NCI-H1048 (cell line): ENCODE measurements at regions not wholly inside any gene's neighbourhood (a gene's known extent, or its start where the extent isn't known, plus 50 kb on each side); places are given as distances from the start of the nearest gene placed in this dataset.
A peak's percentile ranks its signal among the peaks of the same experiment; 100 is the strongest.

Experiments
- DNase-seq: peaks from one replicate; lab custom pipeline; 2025; lab: John Stamatoyannopoulos, UW

DNA sequence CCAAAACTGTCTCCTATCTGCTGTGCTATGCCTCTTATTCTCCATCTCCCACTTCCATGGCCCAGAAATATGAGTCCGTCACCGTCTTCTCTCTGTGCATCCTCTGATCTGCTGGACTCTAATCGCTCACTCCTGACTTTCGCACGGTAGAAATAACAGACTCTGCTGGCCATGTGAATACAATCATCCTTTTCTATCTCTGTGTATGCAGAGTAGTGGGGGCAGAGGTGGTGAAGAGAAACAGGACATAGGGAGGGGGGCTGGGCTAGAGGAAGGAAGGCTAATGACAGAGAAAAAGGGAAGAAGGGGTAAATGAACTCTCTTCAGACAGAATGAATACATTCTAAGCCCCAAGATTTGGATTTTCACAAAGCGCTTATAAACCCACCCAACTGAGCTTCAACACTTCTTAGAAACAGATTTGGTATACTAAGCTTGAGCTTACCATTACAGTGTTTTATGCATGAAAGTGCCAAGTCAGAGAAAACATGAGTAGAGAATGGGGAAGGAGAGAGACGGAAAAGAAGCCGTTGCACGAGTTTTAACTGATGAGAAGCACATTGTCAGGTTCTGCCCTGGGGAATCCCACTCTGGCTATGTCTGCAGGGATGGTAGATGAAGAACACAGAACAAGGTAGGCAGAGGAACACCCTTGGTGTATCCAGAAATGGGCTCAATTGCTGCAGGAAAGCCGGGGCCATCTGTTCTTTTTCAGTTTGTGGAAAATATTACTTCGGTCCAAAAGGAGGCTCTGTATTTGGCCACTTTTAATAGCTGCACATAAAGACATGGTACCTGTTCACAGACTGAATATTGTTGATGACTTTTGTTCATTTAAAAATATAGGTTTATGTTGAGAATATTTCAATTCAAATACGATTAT, 324.7 kb downstream of the ETS1 start:
- no peak for DNase-seq

DNA sequence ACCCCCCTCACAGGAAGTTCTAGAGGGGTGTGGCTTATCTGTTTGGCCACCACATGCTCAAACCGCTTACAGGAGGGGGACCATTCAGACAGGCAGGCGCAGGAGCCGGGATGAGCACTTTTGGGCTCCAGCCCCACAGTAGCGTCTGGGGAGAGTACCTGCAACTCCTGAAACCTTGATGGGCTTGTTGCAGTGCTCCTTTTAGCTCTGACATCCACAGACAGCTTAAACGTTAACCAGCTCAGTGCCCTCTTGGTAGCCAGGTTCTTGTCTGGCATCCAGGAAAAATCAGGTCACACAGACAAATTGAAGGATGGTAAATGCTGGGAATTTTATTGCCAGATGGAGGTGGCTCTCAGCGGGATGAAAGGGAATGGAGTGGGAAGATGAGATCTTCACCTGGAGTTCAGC, 326.3 kb downstream of the ETS1 start:
- no peak for DNase-seq

DNA sequence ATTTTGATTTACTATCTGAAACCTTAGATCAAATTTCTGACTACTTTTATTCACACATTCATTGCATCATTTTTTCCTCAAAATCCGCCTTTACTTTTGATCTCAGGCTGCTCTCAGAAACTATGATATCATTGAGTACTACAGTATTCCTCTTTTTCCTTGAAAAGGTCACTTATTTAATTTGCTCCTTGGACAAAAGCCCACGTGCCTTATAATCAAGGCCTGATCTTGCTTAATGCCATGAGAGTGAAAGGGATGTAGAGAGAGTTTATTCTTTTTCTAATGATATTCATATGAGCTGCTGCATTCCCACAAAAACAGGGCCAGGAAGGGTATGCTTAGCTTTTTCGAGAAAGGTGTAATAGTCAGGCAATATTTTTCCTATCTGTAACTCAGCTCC, 327.0 kb downstream of the ETS1 start:
- DNase-seq = no peak

DNA sequence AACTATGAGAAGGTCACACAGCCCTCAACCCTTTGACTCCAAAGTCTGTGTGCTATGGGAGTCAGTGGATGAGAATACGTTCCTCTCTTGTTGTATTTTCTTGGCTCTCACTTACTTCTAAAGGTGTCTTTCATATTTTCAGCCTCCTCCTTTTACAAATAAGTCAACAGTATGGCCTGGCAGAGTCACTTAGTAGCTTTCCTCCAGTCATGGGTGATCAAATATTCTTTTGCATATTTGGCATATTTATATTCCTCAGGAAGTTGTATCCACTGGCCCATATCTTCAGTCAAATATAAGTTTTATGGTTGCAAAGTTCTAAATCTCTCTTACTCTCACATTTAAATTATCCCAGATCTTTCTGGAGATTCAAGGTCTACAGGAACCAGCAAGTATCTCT, 327.5 kb downstream of the ETS1 start:
- DNase-seq = no peak

DNA sequence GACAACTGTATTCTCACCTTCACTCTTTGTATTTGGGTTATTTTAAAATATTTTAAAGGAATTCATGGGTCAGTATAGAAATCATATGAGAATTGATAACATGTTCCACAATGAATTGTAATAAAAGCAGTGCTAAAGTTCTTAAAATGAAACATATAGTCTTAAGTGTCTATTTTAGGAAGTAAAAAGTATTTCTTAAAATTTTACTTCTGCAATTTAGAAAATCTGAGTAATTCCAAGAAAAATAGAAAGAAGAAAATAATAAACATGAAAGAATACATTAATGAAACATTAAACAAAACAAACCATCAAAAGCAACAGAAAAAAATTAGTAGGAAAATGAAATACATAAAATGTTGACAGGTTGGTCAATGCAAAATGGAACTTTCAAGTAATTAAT, 332.4 kb downstream of the ETS1 start:
- DNase-seq = no peak

DNA sequence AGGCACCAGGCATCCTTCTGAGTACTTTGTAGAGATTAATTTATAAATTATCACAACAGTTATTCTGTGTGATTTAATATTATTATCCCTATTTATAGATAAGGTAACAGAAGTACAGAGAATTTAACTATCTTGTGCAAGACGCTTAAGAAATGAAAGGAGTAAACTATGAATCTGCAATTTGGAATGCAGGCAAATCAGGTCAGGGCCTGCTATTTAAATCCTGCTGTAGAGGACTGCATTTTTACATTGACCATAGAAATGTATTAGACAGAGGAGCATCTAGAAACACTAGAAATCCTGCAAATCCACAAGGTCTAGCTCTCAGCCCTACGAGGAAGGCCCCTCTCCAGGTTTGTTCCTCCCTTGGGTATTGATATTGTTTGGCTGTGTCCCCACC, 336.2 kb downstream of the ETS1 start:
- no peak for DNase-seq

DNA sequence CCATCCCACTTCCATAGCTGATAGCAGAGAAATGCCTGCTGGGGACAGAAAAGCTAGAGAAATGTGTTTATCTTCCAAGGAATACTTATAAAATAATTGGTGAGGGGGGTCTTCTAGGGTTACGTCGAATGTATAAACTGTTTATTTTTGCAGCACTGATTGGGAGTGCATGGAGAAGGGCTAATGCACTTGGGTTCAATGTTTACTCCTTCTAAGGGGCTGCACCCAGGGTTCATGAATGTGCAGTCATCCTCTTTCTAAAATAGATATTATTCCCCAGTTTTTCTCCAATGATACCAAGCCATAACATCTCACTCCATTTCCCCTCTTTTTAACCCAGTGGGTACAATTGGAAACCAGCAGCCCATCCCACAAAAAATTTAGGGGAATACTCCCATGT, 336.9 kb downstream of the ETS1 start:
- no peak for DNase-seq

DNA sequence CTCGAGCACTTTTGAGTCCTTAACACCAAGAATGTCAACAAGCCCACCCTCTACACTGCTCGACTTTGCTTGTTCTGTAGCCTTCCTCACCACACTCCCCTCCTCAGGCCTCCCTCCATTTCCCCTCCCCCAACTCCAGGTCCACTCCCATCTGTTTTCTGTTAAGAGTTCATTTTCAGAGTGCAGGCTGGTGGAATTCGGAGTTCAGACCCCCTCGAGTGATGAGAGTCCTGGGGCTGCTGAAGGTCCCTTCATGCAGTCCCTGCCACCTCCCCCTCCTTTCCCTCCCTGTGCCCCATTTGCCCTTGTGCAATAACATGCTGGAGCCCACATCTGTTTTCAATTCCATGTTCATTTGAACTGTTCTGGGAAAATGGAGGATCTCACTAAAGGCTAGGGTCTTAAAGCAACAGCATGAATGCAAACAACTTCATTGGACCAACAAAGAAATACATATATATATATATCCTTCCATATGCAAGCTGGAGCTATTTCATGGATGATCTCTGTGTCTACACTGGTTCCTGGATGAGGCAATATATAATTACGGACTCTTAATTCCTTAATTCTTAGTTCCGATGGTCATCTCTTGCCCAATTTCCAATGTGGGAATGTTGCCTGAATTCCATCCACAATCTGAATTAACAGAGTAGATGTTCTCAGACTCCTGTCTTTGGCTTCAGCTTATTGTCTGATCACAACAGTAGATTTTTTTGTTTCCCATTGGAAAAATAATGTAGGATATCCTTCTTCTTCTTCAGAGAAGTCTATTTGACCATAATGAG, 340.4 kb downstream of the ETS1 start:
- no peak for DNase-seq

DNA sequence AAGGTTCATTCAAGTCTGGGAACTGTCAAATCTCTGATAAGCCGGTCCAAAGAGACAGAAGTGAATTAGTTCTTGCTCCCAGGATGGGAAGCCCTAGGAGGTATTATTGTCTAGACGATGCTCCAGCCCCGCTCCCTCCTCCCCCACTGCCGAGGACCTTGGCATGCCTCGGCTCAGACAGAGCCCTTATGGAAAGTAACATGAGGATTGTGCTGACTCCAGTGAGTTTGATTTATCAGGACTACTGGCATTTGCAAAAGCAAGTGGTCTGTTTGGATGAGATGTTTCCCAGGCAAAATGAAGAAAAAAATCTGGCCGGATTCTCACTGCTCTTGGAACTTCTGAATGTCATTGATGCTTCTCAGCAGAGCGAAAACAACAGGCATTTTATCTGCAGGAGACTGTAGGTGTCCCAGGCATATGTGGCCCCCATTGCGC, 341.0 kb downstream of the ETS1 start:
- DNase-seq = no peak

DNA sequence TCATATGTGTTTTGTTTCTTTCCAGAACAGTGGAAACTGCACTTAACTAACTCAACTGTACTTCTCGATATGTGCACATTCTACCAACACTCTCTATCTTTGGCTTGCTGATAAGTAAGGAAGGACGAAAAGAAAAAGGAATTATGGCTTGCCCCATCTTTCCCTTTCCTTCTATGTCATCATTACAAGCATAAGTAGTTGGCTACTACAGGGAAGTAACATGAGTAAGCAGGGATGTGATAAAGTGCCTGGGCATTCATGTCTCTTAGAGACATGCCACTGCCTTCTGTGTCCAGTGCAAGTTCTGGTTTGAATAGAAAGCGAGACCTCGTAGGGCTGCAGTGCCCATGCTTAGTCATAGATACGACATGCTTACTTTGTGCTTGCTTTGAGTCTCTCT, 342.5 kb downstream of the ETS1 start:
- DNase-seq = no peak

DNA sequence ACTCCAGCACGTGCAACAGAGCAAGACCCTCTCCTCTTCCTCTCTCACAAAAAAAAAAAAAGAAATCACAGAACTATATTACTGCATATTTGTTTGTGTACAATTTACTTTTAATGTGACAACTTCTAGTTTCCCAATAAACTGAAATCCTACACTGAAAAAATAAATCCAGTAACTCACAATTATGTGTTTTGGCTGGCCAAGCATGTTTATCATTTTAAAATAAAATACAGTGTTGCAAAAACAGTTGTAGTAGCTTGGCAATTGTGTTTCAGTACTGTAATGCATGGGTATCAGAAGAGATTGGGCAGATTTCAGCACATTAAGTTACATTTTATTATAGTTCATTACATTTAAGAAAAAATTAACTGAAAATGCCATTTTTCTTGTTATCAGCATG, 344.9 kb downstream of the ETS1 start:
- no peak for DNase-seq

DNA sequence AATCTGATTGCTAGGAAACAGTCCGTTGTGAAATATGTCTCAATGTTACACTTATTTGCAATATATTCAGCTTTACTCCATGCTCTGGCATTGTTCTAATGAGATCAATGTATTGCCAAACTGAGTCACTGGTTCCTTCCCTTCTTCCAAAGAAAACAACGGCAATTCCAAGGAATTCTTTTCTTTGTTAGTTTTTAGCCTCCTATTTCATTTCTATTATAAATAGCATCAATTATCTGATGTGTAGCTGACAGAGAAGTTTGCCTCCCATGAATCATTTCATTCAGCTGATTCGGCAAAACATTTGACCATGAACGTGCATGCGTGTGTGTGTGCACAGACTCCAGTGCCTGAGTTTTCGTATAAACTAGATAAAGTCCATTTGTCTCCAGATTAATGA, 346.8 kb downstream of the ETS1 start:
- DNase-seq = no peak

DNA sequence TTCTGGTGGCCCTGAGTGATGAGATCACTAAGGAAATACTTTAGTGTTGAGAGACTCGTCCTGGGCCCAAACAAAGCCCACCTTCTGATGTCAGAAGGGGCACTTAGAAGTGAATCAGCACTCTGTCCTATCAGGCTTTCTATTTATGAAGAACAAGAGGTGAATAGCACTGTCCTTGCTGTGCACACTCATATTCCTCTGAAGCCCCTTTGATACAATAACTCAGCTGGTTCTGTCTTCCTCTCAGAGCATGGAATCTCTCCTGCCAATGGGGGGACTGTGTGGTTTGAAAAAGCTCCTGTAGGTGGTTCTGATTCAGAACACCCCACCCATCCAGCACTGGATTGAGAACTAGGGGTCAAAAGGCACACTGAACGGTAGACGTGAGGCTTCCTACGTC, 348.1 kb downstream of the ETS1 start:
- no peak for DNase-seq

DNA sequence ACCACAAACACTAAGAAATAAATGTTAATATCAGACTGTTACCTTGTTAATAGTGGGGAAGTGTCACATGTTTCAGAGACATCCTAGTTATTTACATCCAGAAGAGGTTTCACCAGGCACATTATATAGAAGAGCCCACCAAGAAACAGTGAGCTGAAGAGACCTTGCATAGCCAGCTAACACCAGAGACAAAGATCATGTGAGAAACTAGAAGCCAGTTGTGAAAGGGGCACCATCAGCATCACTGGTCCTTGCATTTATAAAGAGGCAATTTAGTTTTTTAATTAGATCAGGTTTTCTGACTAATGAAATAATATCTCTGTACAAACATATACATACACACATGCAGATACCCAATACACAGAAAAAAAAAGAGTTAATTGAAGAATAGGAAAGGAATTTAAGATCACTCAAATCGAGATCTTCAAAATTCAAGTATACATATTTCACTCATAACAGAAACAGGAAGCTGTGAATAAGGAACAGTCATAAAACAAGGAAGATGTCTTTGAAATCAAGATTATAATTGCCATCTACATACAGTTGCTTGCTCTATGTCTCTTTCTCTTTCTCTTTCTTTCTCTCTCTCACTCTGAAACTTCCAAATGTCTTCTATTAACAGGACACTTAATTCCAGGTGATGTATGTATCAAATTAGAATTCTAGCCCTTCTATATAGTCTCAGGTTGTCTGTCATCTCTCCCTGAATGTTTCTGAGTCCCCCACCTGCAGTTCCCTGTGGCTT, 348.7 kb downstream of the ETS1 start:
- DNase-seq = no peak

DNA sequence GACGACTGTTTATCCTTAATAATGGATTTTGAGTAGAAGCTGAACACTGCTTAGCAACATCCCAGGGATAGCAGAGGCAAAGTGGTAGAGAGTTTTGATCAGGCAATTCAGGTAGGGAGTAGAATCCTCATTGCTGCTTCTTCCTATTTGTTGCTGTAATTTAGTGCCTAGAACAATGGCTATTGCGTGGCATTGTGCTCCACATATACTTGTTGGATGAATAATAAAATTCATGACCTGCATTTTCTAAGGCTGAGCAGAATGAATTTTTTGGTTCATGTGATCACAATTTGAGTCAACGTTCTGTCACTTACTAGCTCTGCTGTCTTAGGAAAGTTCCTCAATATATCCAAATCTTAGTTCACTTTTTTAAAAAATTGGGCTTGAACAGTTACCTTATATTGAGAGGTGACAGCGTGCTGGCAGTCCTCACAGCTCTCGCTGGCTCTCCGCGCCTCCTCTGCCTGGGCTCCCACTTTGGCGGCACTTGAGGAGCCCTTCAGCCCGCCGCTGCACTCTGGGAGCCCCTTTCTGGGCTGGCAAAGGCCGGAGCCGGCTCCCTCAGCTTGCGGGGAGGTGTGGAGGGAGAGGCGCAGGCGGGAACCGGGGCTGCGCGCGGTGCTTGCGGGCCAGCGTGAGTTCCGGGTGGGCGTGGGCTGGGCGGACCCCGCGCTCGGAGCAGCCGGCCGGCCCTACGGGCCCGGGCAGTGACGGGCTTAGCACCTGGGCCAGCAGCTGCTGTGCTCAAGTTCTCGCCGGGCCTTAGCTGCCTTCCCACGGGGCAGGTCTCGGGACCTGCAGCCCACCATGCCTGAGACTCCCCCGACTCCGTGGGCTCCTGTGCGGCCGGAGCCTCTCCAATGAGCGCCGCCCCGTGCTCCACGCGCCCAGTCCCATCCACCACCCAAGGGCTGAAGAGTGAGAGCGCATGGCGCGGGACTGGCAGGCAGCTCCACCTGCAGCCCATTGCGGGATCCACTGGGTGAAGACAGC, 350.6 kb downstream of the ETS1 start:
- no peak for DNase-seq

DNA sequence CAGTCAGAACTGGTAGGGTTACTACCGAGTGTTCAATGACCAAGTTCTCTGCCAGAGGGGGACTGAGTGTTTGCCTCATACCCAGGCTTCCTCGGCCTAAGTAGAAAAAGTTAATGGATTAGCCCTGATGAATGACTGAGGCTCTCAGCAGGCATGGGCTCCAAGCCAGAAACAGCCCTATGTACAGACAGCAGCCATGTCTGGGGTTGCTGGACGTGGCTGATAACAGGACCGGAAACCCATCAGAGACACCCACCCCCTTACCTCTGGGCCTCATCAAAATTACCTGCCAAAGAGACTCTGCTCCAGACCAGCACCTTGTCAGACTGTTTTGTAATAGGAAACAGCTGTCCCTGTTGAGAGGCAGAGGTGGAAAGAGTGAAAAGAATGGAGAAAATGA, 351.4 kb downstream of the ETS1 start:
- no peak for DNase-seq

DNA sequence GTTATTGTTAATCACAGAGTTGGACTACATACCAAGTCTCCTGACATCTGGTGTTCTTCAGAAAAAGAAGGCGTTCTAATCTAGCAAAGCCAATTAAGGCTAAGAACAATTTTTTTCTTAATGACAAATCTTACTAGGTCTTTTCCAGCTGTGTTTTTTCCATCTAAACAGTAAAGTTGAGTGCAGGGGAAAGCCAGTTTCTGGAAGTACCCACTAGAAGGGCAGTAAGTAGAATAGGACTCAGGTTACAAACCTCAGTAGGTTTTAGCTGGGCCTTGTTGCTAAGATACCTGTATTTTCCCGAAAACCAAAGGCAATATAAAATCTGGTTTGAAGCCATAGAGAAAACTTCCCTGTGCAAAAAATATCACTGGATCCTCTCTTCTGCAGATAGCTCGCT, 351.9 kb downstream of the ETS1 start:
- no peak for DNase-seq

DNA sequence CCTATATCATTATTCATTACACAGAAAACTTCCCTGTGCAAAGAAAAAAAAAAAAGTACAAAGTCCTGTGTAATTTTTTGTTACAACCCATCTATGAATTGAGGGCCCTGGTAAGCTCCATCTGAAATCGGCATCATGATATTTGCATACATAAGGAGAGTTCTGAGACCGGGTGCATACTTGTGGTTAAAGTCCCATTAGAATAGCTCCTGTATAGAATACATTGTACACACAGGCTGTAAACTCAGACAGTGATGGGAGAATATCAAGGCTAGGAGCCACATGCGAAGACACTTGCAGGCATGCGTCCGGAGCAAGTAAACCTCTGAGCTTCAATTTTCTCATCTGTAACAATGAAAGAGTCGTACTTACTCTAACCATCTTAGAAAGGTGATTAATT, 353.2 kb downstream of the ETS1 start:
- DNase-seq = peak; percentile 70

DNA sequence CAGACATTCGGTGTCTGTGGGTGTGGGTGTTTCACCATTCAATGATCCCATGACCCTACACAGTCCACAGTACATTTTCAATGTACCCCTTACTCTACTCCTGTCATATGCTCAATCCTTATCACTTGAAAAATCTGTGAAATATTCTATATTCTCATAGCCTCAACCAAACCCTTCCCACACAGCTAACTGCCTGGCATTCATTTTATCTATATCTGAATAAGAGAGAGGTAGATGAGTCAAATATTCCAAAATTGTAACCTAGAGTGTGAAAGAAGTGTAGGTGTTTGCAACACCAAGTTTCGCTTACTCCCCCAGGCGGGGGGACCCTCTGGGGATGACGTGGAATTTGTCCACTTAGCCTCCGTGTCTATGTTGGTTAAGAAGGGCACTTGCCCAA, 354.8 kb downstream of the ETS1 start:
- no peak for DNase-seq

DNA sequence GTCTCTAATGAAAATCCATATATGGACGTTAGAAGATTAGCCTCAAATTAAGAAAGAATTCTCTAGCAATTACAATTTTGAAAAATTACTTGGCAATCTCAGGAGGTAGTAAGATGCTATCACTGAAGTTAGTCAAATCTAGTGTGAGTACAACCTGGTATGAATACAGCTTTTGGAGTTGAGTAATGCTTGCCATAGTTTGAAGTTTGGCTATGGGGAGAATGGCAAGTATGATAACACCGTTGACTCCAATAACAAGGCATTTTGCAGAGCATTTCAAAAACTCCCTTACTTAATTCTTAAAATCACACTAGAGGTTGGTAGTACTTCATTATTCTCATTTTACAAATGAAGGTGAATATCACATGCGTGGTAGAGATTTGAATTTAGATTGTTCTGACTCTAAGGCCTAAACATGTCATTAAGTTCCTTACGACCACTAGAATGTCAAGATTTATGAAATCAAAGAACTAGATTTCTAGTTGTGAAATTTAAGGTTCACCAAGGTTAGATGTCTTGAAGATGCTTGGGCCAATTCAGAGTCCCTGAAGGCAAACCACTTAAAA, 355.4 kb downstream of the ETS1 start:
- DNase-seq = no peak

DNA sequence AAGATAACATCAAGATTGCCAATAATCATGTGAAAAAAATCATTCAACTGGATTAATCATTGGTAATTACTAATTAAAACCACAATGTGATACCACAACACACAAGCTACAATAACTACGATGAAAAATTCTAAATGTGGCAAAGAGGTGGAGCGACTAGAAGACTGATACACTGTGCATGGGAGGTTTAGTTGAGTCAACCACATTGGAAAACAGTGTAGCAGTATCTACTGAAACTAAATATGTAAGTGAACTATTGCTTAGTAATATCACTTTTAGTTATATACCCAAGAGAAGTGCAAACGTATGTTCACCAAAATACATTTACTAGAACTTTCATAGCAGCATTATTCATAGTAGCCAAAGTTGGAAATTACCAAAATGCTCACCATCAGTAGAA, 359.9 kb downstream of the ETS1 start:
- DNase-seq = no peak
